Left colon (tissue), 2 donors: ENCODE measurements at regions not wholly inside any gene's neighbourhood (a gene's known extent, or its start where the extent isn't known, plus 50 kb on each side); places are given as distances from the start of the nearest gene placed in this dataset.

Experiments
- ATAC-seq: fragments of 200-7000 bp; cut with Tn5 transposase; one replicate; pipeline ENCODE4 v1.9.1; 2020; ENCODE audit warnings: mild to moderate bottlenecking, moderate library complexity
- DNase-seq, 2 donors: peaks; one replicate each; pipeline ENCODE4 v3.0.0-alpha.2; 2020
- intact Hi-C, 2 donors: fragments of 100-400 bp; cut with DNase I in 1 of 2; cut with micrococcal nuclease in 1 of 2; formaldehyde crosslinking; loops; one replicate each; pipeline versions ENCODE4 v1.11.2 to v1.14.0; 2022; cut with DNase I, micrococcal nuclease
- donor health status: DM: no; HTN: no; CAD: no.
- donor health status: DM: yes; HTN: yes; CAD: no.

GRCh38 chr17:15890279-15890892 is 54.5 kb upstream of the ADORA2B start:
- intact Hi-C loops = no loop called here

GRCh38 chr17:15891318-15891717 is 53.6 kb upstream of the ADORA2B start:
- no peak for ATAC-seq
- DNase-seq = no peak
- intact Hi-C loops = no loop called here

More at GRCh38 chr17:15890279-15890892, 54.5 kb upstream of the ADORA2B start:
- DNase-seq (no peak), ATAC-seq (no peak)

GRCh38 chr17:15892244-15892643 is 52.7 kb upstream of the ADORA2B start:
- ATAC-seq = no peak
- DNase-seq = no peak
- intact Hi-C loops = no loop called here

GRCh38 chr17:15892731-15893657 is 51.9 kb upstream of the ADORA2B start:
- ATAC-seq = peak; percentile 74
- intact Hi-C loops = no loop called here
- no peak for DNase-seq

GRCh38 chr17:15893658-15894024 is 51.3 kb upstream of the ADORA2B start:
- intact Hi-C loops = no loop called here

GRCh38 chr17:15894258-15894657 is 50.7 kb upstream of the ADORA2B start:
- DNase-seq (no peak), ATAC-seq (no peak)
- intact Hi-C loops = no loop called here

More at GRCh38 chr17:15893658-15894024, 51.3 kb upstream of the ADORA2B start:
- ATAC-seq (peak; percentile 61), DNase-seq (no peak)

GRCh38 chr17:15894913-15895658 is 49.8 kb upstream of the ADORA2B start:
- no peak for ATAC-seq
- intact Hi-C loops = no loop called here
- no peak for DNase-seq
